ENCODE measurements at regions not wholly inside any gene's neighbourhood (a gene's known extent, or its start where the extent isn't known, plus 50 kb on each side); places are given as distances from the start of the nearest gene placed in this dataset.
"Not testable (repeated sequence)": the region's sequence is repeated elsewhere in the genome, so short reads cannot be mapped to it uniquely, and the experiment has no call there.

DNA sequence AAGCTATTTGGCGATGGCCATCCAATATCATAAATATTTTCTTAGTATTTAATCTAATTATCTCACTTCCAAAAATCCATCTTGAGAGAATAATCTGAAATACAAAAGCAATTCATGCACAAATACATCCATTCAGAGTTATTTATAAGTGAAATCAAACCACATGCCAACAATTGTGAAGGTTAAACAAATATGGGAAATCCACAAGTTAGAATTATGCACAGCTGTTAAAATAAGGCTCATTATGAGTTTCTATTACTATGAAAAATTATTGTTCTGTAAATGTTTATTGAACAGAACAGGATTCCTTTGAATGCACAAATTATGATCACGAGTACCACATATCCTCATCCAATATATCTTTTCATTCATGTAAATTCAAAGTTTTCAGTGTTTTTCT is 267.7 kb downstream of the PLOD2 start:
- DNase-seq = peak; percentile 34 to 50

DNA sequence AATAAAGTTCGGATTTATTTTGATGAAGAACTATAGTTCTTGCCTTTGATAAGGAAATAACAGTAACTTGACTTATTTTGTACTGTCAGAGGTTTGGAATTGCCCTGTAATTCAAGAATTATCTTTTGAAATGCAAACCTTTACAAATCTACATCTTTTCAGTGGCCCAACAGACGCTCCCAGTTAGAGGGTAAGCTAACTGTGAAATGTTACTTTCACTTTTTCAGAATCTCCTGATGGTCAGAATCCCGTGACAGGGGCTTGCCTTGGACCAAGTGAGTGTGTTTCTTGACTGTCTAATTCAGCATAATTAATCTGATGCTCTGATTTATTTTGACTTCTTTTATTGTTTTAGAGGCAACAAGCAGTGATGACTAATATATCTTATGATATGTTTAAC is 262.5 kb downstream of the PLOD2 start:
- DNase-seq = no peak

DNA sequence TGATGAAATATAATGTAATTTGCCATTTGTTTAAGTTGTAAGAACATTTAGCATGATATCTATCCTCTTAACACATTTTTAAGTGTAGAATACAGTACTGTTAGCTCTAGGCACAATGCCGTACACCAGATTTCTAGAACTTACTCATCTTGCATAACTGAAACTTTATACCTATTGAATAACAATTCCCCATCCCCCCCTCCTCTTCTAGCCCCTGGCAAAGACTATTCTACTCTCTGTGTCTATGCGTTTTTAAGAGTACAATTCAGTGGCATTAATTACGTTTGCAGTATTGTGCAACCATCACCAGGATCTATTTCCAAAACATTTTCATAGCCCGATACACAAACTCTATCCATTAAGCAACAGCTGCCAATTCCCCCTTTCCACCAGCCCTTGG is 261.7 kb downstream of the PLOD2 start:
- DNase-seq = peak in 1 of 2 experiments; percentile 27

DNA sequence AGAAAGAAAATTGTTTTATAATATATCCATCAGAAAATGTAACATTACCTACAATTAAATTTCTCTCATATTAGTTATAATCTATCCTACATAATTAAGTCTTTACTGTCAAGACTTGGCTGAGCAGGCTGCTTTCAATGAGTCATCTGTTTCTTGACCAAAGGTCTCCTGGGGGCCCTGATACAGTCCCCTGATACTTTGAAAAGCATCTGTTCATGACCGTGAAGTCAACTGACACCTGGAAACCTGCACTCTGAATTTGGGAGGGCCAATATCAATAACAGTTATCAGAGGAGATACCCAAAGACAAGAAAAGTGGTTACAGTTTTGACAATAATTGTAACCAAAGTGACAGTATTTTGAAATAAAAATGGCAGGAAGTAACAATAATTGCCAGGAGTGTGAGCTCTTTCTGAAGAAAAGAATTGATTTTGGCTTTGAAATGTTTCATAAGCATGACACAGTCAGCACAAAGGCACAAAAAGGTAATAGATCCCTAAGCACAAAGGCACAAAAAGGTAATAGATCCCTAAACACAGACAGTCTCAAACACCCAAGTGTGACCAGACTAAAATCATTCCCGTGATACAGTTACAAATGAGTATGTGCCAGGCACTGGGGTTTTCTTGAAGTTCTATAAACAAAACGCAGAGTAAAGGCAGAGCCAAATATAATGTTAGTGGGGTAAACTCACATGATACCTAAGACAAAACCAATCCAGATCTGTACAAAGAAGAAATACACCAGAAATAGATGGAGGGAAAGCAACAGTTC is 260.7 kb downstream of the PLOD2 start:
- DNase-seq = peak; percentile 48 to 73

DNA sequence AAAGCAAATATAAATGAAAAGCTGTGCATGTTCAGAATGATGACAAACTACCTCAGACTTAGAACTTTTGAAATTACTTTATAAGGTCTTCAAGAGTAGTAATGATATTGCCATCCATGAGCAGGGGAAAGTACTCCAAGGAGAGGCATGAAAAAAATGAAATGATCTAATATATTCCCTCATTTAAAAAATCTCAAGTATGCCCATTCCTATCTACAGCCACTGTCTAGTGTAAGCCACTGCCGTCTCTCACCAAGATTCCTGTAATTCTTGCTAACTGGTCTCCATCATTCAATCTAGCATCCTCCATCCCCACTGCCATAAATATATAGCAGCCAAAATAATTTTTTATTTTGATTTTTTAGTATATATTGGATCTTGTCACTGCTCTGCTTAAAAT is 258.8 kb downstream of the PLOD2 start:
- DNase-seq = no peak

DNA sequence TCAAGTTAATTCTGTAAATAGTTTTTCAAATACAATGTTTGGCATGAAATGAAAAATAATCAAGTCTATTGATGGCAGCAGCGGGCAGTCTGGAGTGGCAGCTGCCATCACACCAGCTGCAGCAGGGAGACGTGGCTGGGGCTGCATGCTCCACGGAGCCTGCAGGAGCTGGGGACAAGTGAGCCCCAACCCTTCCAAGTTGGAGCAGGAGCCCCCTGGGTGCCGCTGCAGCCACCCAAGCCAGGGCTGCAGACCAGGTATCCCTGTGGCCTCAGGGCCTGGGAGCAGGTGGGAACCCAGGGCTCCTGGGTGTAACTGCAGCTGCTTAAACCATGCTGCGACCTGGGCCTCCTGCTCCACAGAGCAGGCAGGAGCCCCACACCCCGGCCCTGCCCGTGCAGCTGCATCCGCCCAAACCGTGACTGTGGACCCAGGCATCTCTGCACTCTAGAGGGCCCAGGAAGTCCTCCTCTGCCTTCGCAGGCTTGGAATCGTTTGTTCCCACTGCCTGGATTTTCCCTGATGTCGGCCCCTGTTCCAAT is 257.4 kb downstream of the PLOD2 start:
- no peak for DNase-seq

DNA sequence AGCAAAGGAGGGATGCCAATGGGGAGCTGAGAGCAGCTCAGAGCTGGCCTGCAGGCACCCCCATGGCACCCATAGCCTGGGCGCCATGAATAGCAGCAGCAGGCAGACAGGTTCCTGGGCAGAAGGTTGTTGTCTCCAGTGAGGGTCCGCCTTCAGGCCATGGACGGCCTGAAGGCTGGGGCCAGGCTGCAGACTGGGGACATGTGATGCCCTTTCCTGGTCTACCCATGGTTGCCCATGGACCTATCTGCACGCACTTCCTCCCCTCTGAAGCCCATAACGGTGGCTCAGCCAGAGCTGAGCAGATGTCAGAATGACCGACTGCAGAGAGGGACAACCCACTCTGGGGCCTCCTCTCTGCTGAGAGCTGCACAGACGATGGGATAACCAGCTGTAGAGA is 256.8 kb downstream of the PLOD2 start:
- no peak for DNase-seq

DNA sequence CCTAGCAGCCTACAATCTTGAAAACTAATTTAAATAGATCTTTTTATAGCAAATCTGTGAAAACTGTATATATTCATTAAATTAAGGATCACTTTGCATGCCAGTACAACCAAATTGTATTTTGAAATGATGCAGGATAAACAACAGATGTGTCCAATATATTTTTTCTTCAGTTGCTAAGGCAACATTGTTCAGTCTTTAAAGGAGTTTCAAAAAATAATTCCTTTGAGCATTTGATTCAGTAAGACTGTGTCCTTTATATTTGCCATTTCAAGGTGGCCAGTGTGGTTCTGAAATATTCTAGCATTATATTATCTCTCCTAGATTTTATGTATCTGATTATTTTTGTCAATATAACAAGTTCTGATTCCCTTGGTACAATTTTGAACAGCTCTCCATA is 254.7 kb downstream of the PLOD2 start:
- DNase-seq = no peak

DNA sequence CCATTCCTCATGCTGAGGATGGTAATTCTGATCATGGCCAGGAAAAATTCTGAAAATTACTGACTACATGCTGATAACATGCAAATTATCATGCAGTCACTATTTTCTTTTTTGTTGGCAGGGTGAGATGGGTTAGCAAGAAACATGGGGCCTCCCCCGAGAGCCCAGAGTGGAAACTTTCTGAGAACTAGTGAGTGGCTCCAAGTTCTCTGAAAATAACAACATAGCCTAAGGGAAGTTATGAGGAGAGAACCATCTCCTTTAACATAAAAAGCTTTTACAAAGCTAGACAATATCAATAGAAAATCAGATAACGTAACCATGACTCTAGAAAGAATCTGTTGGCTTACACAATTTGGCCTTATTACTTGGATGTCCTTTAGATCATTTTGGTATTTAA is 254.2 kb downstream of the PLOD2 start:
- DNase-seq = no peak

DNA sequence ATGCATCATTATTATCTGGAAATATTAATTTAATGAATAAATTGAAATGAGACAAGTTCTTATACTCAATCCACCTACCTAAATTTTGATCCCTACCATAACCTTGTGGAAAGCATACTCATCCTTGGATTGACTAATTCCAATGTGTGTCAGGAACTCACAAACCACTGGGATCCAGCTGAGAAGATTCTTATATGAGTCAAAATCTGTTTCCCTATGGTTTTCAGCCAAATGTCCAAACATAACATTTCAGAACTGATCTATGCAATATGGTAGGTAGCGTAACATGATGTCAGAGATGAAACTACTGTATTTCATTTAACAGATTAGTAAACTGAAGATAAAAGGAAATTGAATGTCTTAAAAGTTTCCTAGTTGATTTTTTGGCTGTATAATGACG is 250.0 kb downstream of the PLOD2 start:
- no peak for DNase-seq

DNA sequence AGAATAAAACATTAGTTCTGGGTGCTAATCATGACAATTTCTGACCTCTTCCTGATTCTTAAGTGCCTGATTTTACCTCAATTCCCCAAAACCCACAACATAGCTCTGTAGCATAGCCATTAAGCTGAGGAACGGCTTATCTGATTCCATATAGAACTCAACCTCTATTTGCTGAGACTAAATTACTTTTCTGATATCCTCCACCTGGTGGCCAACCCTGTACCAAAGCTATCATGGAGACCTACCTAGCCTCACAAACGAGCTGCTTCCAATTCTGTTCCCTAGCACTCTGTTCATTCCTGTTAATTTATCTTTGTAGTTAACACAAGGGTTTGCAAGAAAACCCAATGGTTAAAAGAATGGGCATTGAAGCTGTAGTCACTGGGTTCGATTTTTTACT is 245.2 kb downstream of the PLOD2 start:
- DNase-seq = no peak

DNA sequence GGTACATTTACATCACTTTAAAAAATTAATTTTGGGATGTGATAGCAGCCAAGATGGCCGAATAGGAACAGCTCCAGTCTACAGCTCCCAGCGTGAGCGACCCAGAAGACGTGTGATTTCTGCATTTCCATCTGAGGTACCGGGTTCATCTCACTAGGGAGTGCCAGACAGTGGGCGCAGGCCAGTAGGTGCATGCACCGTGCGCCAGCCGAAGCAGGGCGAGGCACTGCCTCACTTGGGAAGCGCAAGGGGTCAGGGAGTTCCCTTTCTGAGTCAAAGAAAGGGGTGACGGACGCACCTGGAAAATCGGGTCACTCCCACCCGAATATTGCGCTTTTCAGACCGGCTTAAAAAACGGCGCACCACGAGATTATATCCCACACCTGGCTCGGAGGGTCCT is 233.2 kb downstream of the PLOD2 start:
- not testable (repeated sequence) for DNase-seq

DNA sequence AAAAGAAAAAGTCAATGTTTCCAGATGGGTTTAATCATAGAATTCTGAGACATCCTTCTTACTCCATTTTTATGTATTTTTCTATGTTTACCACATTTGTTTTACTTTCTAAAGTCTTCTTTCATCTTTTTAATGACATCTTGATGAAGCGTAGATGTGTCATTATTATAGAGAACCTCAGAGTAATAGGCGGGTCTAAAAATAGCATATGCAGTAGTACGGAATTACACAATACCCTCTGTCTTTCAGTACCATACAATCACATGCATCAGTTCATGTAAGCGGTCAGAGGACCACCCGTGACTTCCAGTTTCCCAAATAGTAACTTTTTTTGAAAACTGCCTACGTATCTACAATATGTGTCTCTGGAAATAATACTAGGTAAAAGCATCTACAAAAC is 224.0 kb downstream of the PLOD2 start:
- no peak for DNase-seq

DNA sequence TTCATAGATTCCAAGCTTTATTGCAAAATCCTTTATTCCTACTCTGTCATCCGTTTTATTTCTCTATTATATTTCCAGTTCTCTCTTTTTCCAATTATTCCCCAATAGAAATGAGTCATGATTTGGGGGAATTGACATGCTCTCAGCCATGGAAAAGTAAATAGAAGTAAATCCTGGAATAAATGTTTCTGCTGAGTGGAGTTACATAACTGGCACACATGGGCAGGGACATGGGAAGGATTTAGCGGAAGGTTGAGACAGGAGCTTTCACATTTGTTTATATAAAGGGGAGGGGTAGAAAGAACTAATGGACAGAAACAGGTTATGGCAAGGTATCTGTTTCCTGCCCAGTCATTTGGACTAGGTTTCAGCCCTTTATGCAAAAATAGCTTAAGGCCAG is 221.6 kb downstream of the PLOD2 start:
- DNase-seq = no peak

DNA sequence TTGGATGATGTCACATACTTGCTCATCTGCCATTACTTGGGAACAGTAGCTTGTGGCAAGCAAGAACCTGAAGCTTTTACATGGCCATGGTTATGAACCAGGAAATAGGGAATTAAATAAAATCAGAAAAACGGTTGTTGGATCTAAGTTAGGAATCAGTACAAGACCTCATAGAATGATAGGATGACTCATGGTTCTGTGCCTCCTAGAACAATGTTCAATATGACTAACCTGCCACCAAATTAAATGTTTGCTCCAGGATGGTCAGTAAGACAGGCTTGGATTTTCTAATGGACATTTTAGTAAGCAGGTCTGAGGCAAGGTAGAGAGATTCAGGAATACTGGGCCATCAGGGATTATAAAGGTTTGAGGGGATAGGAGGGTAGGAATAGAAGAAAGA is 218.9 kb downstream of the PLOD2 start:
- DNase-seq = no peak

DNA sequence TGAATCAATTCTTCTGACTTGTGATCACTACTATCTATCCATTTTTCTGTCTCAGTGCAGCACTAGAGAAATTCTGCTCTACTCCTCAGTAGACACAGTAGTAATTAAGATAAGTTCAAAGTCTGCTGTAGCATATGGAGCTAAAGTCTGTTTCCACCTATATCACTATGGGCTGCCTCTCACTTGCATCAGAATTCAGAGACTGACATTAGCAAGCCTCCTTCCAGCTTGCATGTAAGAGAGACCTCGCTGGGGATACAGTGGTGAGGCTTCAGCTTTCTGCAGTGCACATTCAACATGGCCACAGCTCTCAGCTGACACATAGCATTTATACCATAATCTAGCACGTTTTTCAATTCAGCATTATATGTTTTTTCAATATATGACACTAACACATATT is 217.0 kb downstream of the PLOD2 start:
- DNase-seq = no peak

DNA sequence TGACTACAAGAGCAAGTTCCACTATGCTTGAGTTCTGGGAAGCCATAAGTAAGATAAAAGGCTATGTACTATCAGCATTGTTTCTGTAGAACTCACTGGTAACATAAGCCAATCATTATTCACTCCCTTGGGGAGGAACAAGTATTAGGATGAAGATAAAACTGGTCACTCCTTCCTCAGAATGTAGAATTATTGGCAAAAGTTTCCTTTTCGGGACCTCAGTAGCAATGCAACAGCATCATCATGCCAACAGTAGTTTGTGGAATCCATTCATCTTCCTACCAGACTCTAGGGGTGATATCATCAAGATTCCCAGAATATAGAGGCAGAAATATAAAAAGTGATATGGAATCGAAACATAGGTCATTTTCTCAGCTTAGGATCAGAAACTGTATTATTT is 209.5 kb downstream of the PLOD2 start:
- no peak for DNase-seq

DNA sequence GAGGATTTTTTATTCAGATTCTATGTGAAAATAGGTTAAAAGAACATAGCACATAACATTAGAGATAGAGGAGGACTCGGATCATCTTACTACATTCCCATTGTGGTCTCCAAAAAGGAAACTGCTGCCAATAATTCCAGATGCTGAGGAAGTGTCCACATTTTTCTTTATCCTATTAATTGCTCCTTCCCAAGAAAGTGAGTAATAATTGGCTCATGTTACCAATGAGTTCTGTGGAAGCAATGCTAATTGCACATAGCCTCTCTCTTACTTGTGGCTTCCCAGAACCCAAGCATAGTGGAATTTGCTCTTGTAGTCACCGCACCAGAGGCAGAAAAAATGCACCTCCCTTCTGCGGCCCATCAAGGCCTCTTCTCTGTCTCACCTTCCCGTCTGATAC is 208.4 kb downstream of the PLOD2 start:
- no peak for DNase-seq

DNA sequence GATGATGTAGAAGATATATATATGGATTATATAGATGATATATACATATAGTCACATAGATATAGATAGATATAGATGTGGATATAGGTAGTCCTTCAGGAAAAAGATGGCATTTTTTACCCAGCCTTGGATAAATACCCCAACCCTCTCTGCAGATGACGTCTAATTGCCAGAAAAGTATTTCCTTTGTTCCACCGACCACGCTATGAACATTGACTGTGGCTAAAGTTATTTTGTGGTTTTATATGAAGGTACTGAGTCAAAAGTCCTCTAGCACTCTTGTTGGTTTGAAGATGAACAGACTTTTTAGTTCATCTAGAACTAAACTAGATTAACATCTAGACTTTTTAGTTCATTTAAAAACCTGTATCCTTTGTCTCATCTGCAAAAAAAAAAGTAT is 207.7 kb downstream of the PLOD2 start:
- DNase-seq = no peak

DNA sequence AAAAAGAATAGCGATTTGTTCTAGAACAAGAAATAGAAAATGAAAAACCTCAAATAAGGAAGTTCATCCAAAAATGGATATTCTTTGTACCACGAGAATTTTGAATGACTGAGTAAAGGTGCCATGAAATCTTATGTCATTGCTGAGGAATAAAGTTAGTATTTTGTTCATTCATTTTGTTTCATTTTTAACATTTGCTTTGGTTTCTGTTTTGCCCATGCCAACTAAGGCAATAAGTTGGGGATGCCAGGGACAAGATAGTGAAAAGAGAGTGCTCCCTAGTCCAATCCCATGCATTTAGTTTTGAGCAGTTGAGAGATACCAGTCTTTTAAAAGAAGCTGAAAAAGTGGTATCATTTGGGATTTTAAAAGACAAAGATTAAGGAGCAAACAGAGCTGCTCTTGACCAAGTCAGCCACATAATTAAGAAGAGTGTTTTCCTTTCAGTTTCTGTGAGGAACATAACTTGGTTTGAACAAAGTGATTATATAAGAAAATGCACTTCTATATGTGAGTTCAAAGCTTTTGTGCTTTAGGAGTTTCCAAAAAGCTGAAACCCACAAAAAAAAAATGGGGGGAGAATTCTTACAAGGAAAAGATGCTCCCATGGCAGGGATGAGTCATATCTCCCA is 201.4 kb downstream of the PLOD2 start:
- DNase-seq = no peak

DNA sequence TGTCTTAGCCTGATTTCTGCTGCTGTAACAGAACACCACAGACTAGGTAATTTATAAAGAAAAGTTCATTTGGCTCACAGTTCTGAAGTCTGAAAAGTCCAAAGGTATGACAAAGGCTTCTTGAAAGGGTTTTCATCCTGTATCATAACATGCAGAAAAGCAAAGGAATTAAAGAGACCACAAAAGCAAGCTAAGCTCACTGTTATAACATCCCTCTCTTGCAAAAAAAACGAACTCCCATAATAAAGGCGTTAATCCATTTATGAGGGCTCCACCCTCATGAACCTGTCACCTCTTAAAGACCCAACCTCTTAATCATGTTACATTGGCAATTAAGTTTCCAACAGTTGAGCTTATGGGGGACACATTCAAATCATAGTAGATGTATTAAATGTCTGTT is 197.9 kb downstream of the PLOD2 start:
- no peak for DNase-seq

DNA sequence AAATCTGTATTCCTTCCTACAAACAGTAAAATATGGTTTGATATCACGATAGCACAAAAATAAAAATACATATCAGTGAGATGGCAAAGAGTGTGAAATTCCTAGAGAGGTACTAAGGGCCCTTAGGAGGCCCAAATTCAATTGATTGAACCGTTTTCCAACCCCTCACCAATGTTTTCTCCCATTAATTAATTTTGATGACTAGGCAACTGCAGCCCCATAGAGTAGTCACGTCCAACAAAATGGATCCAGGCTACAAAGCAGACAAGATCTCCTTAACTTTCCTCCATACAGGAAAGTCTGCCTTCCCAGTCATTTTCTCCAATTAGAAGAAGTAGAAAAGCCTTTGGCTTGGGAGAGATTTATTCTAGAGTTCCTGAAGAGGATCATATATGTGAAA is 193.9 kb downstream of the PLOD2 start:
- no peak for DNase-seq

DNA sequence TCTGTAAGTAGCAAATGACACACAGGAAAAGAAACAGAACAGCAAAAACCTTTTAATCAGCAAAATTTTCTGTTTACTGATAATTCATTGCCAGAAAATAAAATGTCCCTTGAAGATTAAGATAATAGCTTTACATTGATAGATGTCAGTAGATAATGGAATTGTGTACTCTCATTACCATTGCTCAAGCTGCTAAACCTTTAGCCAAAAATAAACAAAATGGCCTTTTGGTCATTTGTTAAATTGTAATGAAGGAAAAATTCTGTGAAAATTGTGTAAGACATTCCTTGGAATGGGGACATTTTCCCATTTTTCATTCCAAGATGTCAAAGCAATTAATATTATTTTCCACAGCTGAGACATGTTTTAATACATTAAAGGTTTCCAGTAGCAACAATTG is 189.8 kb downstream of the PLOD2 start:
- no peak for DNase-seq

DNA sequence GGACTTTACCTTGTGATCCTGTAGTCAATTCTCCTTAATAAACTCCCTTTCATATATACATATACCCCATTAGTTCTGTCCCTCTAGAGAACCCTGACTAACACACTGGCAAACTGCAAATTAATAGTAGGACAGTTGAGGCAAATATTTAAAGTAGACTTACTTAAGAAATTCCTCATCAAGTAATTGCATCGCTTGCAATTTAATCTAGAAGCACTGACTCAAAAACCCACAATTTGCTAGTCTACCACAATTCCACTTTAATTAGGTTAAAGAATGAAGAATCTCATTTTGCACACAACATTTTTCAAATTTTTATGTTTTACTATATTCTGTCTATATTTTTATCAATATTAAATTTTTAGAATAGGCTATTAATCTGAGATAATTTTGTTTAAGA is 188.1 kb downstream of the PLOD2 start:
- DNase-seq = no peak

DNA sequence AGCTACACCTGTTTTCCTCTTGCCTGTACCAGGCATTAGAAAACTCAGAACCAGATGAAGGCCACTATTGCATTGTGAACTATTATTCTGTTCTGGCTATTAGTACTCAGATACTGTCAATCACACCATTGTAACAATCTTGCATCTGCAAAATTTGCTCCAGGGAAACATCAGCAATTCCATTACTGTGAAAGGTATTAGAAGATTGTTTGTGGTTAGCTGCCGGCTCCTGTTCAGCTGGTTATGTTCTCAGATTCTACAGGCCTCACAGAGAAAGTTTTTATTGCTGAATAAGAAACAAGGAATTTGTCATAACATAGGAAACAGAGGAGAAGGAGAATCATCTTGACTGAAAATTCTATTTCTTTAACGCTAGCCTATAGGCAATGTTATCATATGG is 179.9 kb downstream of the PLOD2 start:
- DNase-seq = no peak

All from NCI-H1930 (cell line).